ENCODE measurements at regions not wholly inside any gene's neighbourhood (a gene's known extent, or its start where the extent isn't known, plus 50 kb on each side); places are given as distances from the start of the nearest gene placed in this dataset.
A peak's percentile ranks its signal among the peaks of the same experiment; 100 is the strongest.

GRCh38 chr2:153819501-153819900 is 52.2 kb upstream of the GALNT13 start:
- Mint-ChIP-seq H3K4me3 (no peak overlapping the region), H3K9me3 (no peaks in the 10 kb centered on the region), H3K36me3 (ENCODE audit: insufficient read depth in 1 of 3, low read depth in 3 of 3) (no peaks in the 10 kb centered on the region), H3K27ac (no peak overlapping the region), H3K27me3 (ENCODE audit: low read depth) (no peaks in the 10 kb centered on the region), H3K4me1 (peaks cover 0 to 2% of the 10 kb centered on the region in 2 experiments; a peak in 1 of 4 replicates)
- Histone ChIP-seq H3K56ac (ENCODE audit: insufficient read length, low read depth, low read length) (no peak overlapping the region), H3K4me1 (ENCODE audit: insufficient read depth, low read length) (no peaks in the 10 kb centered on the region), H3K27ac (ENCODE audit: insufficient read length, low read depth, low read length) (no peak overlapping the region), H4K91ac (ENCODE audit: insufficient read length, low read depth, low read length) (no peak overlapping the region), H2BK5ac (ENCODE audit: insufficient read length, low read length) (no peak overlapping the region), H2AK5ac (ENCODE audit: insufficient read length, low read length) (no peak overlapping the region), H3T11ph (ENCODE audit: low read length) (no peak overlapping the region), H4K5ac (ENCODE audit: insufficient read length, low read depth, low read length) (no peak overlapping the region), H3K18ac (ENCODE audit: insufficient read length, low read depth, low read length) (no peak overlapping the region), H3K9ac (ENCODE audit: extremely low read depth, insufficient read length, low read length) (no peak overlapping the region), H3K4ac (ENCODE audit: low read depth, low read length) (no peak overlapping the region), H3K4me2 (ENCODE audit: insufficient read depth, insufficient read length, low read length) (no peak overlapping the region), H4K20me1 (ENCODE audit: control insufficient read depth, insufficient read depth, insufficient read length) (no peaks in the 10 kb centered on the region), H3K23ac (ENCODE audit: insufficient read length, low read depth, low read length) (no peak overlapping the region), H3K9me3 (ENCODE audit: control insufficient read depth, low read depth, low read length) (no peaks in the 10 kb centered on the region), H2BK15ac (ENCODE audit: low read depth, low read length) (no peak overlapping the region), H2BK120ac (ENCODE audit: low read depth, low read length, poor library complexity, severe bottlenecking) (no peak overlapping the region), H3K79me2 (ENCODE audit: insufficient read depth, low read length) (no peaks in the 10 kb centered on the region), H2BK20ac (ENCODE audit: low read depth, low read length, poor library complexity, severe bottlenecking) (no peak overlapping the region), H2AFZ (ENCODE audit: low read length) (no peak overlapping the region), H2BK12ac (ENCODE audit: insufficient read length, low read depth, low read length) (no peak overlapping the region), H3K79me1 (ENCODE audit: insufficient read depth, low read depth, low read length, poor library complexity, severe bottlenecking) (no peaks in the 10 kb centered on the region), H3K27me3 (ENCODE audit: insufficient read depth, low read length) (no peaks in the 10 kb centered on the region), H3K14ac (ENCODE audit: insufficient read depth, low read length) (no peak overlapping the region), H4K8ac (replicated peaks; ENCODE audit: insufficient read length, low read depth, low read length) (no peak overlapping the region), H3K23me2 (ENCODE audit: insufficient read length, low read depth, low read length, poor library complexity, severe bottlenecking) (no peaks in the 10 kb centered on the region)
- TF ChIP-seq CTCF (conservative IDR thresholded peaks at IDR 0.05), result peak; percentile 63
- DNase-seq, result peak; percentile 46
